Cardiac fibroblast (primary cell): ENCODE measurements at regions not wholly inside any gene's neighbourhood (a gene's known extent, or its start where the extent isn't known, plus 50 kb on each side); places are given as distances from the start of the nearest gene placed in this dataset.
A peak's percentile ranks its signal among the peaks of the same experiment; 100 is the strongest.

Experiments used
- DNase-seq, 2 donors: peaks; one replicate each; pipeline versions ENCODE4 v3.0.0 to v3.0.0-alpha.2; 2010; ENCODE audit warnings: low read depth in 2 of 2
- H3K4me3 ChIP-seq, 2 donors: replicated peaks in 1 of 2; 1 replicate in 1 of 2; 2 replicates in 1 of 2; pipeline ENCODE4 v1.5.1; 2011; ENCODE audit warnings: low read depth in 2 of 2, low read length in 2 of 2, mild to moderate bottlenecking in 2 of 2, moderate library complexity in 1 of 2
- CTCF ChIP-seq: IDR thresholded peaks from one replicate; pipeline ENCODE4 v1.5.1; 2011; ENCODE audit warnings: low read depth, mild to moderate bottlenecking, low read length, inconsistent platforms

- DNase-seq, result no peak
These were observed 477.6 kb upstream of the B3GALT2 start for GRCh38 chr1:193663965-193664364.

DNA sequence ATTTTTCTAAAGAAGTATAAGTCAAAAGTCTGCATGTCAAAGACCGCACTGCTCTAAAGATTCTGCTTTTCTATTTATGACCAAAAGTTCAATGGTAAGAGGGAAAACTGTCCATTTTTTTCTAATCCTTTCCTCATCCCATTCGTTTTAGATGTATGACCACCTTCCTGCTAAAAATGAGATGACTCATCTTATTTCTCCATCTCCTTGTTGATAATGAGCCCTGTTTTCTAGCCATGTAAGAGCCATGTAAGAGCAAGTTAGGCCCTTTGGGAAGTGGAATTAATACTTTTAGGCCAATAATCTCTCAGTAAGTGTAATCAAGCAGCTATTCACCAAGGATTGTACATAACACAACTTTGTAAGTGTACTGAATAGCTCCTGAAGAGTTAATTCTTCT is 475.6 kb upstream of the B3GALT2 start:
- TF ChIP-seq CTCF, result no peak
- peak in 1 of 2 donors; percentile 4 for DNase-seq
- H3K4me3 ChIP-seq, result no peak overlapping the region

More at GRCh38 chr1:193663965-193664364, 477.6 kb upstream of the B3GALT2 start:
- TF ChIP-seq CTCF, result no peak
- no peak overlapping the region for H3K4me3 ChIP-seq

GRCh38 chr1:193661385-193661784 is 475.0 kb upstream of the B3GALT2 start:
- no peak for DNase-seq
- H3K4me3 ChIP-seq, result no peak overlapping the region
- no peak for TF ChIP-seq CTCF

DNA sequence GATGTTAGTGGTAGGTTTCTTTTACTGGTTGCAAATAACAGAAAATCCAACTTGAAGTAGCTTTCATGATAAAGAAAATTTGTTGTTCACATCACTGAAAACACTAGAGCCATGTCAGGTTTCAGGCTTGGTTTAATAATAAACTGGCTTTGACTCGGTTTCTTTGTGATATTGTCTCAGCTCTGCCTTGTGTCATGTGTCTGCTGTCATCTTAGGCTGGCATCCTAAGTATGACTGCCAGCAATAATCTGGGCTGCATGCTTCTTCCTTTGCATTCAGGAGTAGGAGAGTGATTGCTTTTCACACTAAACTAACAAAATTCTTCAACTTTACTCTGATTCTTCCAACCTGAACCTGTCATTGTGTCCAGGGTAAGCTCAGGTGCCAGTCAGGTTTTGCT is 474.0 kb upstream of the B3GALT2 start:
- no peak overlapping the region for H3K4me3 ChIP-seq
- no peak for DNase-seq
- no peak for TF ChIP-seq CTCF

- TF ChIP-seq CTCF, result no peak
- no peak overlapping the region for H3K4me3 ChIP-seq
- DNase-seq, result no peak
These were observed 472.3 kb upstream of the B3GALT2 start for GRCh38 chr1:193658691-193659090.

DNA sequence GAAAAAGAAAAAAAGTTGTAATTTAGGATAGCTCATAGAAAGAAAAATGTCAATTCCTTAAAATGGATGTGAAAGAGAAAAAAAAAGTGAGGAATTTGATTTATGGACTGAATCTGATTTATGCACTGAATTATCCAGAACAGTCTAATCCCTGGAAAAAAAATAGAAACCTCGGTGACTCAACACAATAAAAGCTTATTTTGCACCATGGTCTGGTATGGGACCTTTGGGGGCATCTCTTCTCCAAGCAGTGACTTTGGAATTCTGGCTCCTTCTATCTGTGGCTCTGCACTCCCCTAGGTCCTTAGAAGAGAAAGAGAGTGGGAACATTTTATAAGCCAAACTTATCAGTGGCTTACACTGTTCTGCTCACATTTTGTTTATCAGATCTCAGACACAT is 471.7 kb upstream of the B3GALT2 start:
- TF ChIP-seq CTCF, result no peak
- DNase-seq, result no peak
- no peak overlapping the region for H3K4me3 ChIP-seq

GRCh38 chr1:193657552-193657951 is 471.1 kb upstream of the B3GALT2 start:
- no peak for DNase-seq

More at GRCh38 chr1:193657552-193657951, 471.1 kb upstream of the B3GALT2 start:
- H3K4me3 ChIP-seq, result no peak overlapping the region
- no peak for TF ChIP-seq CTCF
